ENCODE measurements at regions not wholly inside any gene's neighbourhood (a gene's known extent, or its start where the extent isn't known, plus 50 kb on each side); places are given as distances from the start of the nearest gene placed in this dataset.

- H3K4me3 ChIP-seq (ENCODE audit: low read depth, low read length): no peak overlapping the region
- no peak for DNase-seq (ENCODE audit: low read depth)
- TF ChIP-seq, protein P1, sequence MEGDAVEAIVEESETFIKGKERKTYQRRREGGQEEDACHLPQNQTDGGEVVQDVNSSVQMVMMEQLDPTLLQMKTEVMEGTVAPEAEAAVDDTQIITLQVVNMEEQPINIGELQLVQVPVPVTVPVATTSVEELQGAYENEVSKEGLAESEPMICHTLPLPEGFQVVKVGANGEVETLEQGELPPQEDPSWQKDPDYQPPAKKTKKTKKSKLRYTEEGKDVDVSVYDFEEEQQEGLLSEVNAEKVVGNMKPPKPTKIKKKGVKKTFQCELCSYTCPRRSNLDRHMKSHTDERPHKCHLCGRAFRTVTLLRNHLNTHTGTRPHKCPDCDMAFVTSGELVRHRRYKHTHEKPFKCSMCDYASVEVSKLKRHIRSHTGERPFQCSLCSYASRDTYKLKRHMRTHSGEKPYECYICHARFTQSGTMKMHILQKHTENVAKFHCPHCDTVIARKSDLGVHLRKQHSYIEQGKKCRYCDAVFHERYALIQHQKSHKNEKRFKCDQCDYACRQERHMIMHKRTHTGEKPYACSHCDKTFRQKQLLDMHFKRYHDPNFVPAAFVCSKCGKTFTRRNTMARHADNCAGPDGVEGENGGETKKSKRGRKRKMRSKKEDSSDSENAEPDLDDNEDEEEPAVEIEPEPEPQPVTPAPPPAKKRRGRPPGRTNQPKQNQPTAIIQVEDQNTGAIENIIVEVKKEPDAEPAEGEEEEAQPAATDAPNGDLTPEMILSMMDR (IDR thresholded peaks at IDR 0.05; ENCODE audit: insufficient read depth, low read depth, low read length): no peak
Observed at GRCh38 chr5:68392617-68393016, 177.1 kb downstream of the PIK3R1 start.

DNA sequence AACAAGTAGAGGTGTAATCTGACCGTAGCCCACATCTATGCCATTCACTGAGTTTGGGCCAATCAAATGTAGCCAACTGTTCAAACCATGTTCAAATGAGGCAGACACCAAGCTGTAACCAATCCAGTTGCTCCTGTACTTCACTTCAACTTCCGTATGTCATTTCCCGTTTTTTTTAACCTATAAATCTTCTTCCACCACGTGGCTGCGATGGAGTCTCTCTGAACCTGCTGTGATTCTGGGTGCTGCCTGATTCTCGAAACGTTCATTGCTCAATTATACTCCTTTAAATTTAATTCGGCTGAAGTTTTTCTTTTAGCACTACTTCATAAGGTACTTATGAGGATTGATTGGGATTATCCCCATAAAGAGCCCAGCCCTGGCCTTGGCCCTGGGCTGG lies 179.7 kb downstream of the PIK3R1 start:
- TF ChIP-seq, protein P1 (IDR thresholded peaks at IDR 0.05; ENCODE audit: insufficient read depth, low read depth, low read length): no peak
- H3K4me3 ChIP-seq (ENCODE audit: low read depth, low read length): no peak overlapping the region
- no peak for DNase-seq (ENCODE audit: low read depth)

DNA sequence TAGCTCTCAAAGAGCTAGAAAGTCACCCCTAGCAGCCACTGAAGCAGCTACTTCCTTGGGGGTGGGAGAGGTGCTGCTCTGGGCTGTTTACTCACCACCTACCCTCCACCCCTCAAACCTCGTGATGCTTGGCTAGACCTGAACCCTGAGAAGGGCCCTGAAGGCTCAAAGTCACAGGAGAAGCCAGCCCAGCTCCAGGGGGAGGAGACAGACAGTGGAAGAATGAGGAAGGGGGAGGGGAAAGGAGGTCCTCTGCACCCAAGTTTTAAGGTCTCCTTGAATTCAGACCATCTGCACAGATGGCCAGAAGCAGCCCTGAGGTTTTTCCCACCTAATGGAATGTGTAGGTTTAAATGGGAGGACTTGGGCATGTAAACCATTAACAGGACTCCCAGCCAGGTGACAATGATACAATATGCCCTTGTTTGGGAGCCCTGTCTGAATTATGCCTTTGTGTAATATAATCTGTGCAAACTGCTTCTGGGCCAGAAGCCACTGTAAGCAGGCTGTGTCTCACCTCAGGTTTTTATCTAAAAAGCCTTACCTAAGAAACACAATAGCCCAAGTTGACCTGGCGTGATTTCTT lies 180.5 kb downstream of the PIK3R1 start:
- TF ChIP-seq, protein P1 (IDR thresholded peaks at IDR 0.05; ENCODE audit: insufficient read depth, low read depth, low read length): no peak
- H3K4me3 ChIP-seq (ENCODE audit: low read depth, low read length): no peak overlapping the region
- DNase-seq (ENCODE audit: low read depth): no peak

- DNase-seq (ENCODE audit: low read depth): no peak
- TF ChIP-seq, protein P1 (IDR thresholded peaks at IDR 0.05; ENCODE audit: insufficient read depth, low read depth, low read length): no peak
Observed at GRCh38 chr5:68396722-68397121, 181.2 kb downstream of the PIK3R1 start.

GRCh38 chr5:68398146-68398812 lies 182.7 kb downstream of the PIK3R1 start:
- H3K4me3 ChIP-seq (ENCODE audit: low read depth, low read length): no peak overlapping the region
- TF ChIP-seq, protein P1 (IDR thresholded peaks at IDR 0.05; ENCODE audit: insufficient read depth, low read depth, low read length): no peak
- no peak for DNase-seq (ENCODE audit: low read depth)

More at GRCh38 chr5:68396722-68397121, 181.2 kb downstream of the PIK3R1 start:
- no peak overlapping the region for H3K4me3 ChIP-seq (ENCODE audit: low read depth, low read length)

GRCh38 chr5:68403301-68403700 lies 187.7 kb downstream of the PIK3R1 start:
- DNase-seq (ENCODE audit: low read depth): no peak
- TF ChIP-seq, protein P1 (IDR thresholded peaks at IDR 0.05; ENCODE audit: insufficient read depth, low read depth, low read length): no peak
- H3K4me3 ChIP-seq (ENCODE audit: low read depth, low read length): no peak overlapping the region

Data from fibroblast of villous mesenchyme (primary cell).